CD4-positive, alpha-beta T cell (primary cell): ENCODE measurements at regions not wholly inside any gene's neighbourhood (a gene's known extent, or its start where the extent isn't known, plus 50 kb on each side); places are given as distances from the start of the nearest gene placed in this dataset.

ENCODE experiments used
- ATAC-seq: fragments of 200-7000 bp; cut with Tn5 transposase; one replicate; pipeline ENCODE4 v1.10.0; 2022; ENCODE audit warnings: mild to moderate bottlenecking; ENCODE audit not compliant: poor library complexity
- CTCF ChIA-PET: fragments of 350-600 bp; sonication (Branson Sonifier 250); formaldehyde crosslinking; loops from one replicate; lab custom pipeline; 2021; ENCODE audit warnings: antibody characterized with exemption, inconsistent platforms; lab: Charles Lee
- POLR2A ChIA-PET: fragments of 350-600 bp; sonication (Branson Sonifier 250); formaldehyde crosslinking; loops from one replicate; lab custom pipeline; 2021; ENCODE audit warnings: antibody characterized with exemption, inconsistent platforms; lab: Charles Lee
- DNase-seq, 14 experiments: peaks; one replicate each; pipeline ENCODE4 v3.0.0-alpha.2; 2013 to 2020; ENCODE audit warnings: mixed read lengths in 2 of 14
- H3K27ac ChIP-seq, 2 donors: one replicate each; pipeline versions ENCODE4 v1.5.1 to v1.7.0; 2013; ENCODE audit warnings: low read length in 2 of 2, low read depth in 1 of 2, mild to moderate bottlenecking in 1 of 2
- H3K27me3 ChIP-seq, 2 experiments: 1 replicate in 1 of 2; 2 replicates in 1 of 2; pipeline versions ENCODE4 v1.6.1 to v1.7.0; 2013; ENCODE audit warnings: low read length in 2 of 2, control low read depth in 1 of 2, mild to moderate bottlenecking in 1 of 2, moderate library complexity in 1 of 2; ENCODE audit not compliant: insufficient read depth in 2 of 2, control insufficient read depth in 1 of 2
- H3K36me3 ChIP-seq: one replicate; pipeline ENCODE4 v1.6.1; 2013; ENCODE audit warnings: low read length, control low read depth; ENCODE audit not compliant: insufficient read depth
- H3K4me1 ChIP-seq: one replicate; pipeline ENCODE4 v1.6.1; 2013; ENCODE audit warnings: low read length, control low read depth; ENCODE audit not compliant: insufficient read depth
- H3K4me3 ChIP-seq: one replicate; pipeline ENCODE4 v1.5.1; 2013; ENCODE audit warnings: mild to moderate bottlenecking, low read length, moderate library complexity
- H3K9me3 ChIP-seq, 2 experiments: 1 replicate in 1 of 2; 2 replicates in 1 of 2; pipeline versions ENCODE4 v1.6.1 to v1.7.0; 2013; ENCODE audit warnings: low read length in 2 of 2, mild to moderate bottlenecking in 2 of 2, control low read depth in 1 of 2, moderate library complexity in 1 of 2; ENCODE audit not compliant: control insufficient read depth in 1 of 2, insufficient read depth in 1 of 2
- H3K27ac Mint-ChIP-seq: one replicate; pipeline ENCODE4 v1.8.0; 2020; ENCODE audit warnings: mixed read lengths
- H3K27me3 Mint-ChIP-seq: one replicate; pipeline ENCODE4 v1.8.0; 2021; ENCODE audit warnings: mixed read lengths
- H3K36me3 Mint-ChIP-seq: one replicate; pipeline ENCODE4 v1.8.0; 2021; ENCODE audit warnings: low read depth, mixed read lengths
- H3K4me1 Mint-ChIP-seq: one replicate; pipeline ENCODE4 v1.8.0; 2021; ENCODE audit warnings: low read depth, mixed read lengths
- H3K4me3 Mint-ChIP-seq: one replicate; pipeline ENCODE4 v1.8.0; 2020; ENCODE audit warnings: mild to moderate bottlenecking, mixed read lengths
- H3K9me3 Mint-ChIP-seq: one replicate; pipeline ENCODE4 v1.8.0; 2020; ENCODE audit warnings: mixed read lengths
- CTCF ChIP-seq: fragments of 200-600 bp; IDR thresholded peaks from one replicate; pipeline ENCODE4 v1.8.0; 2022; ENCODE audit warnings: antibody characterized with exemption, mild to moderate bottlenecking
- intact Hi-C, 2 experiments: fragments of 100-400 bp; cut with DNase I in 1 of 2; cut with micrococcal nuclease in 1 of 2; formaldehyde crosslinking; loops; one replicate each; pipeline versions ENCODE4 v1.15.1 to v1.9.0; 2023 to 2025; cut with DNase I, micrococcal nuclease

GRCh38 chr5:73376618-73377170 is 71.9 kb downstream of the FOXD1 start:
- H3K4me1 Mint-ChIP-seq: peaks cover 19% of the 10 kb centered on the region
- no peak overlapping the region for H3K4me3 Mint-ChIP-seq
- H3K36me3 ChIP-seq: no peaks in the 10 kb centered on the region
- H3K36me3 Mint-ChIP-seq: no peaks in the 10 kb centered on the region
- no peak overlapping the region for H3K4me3 ChIP-seq
- intact Hi-C loops: no loop called here
- TF ChIP-seq CTCF: no peak
- H3K9me3 Mint-ChIP-seq: no peaks in the 10 kb centered on the region
- ATAC-seq (no peak), DNase-seq (no peak)
- no peak overlapping the region for H3K27ac ChIP-seq
- no peak overlapping the region for H3K27ac Mint-ChIP-seq
- peaks cover 44 to 60% of the 10 kb centered on the region in 2 experiments for H3K27me3 ChIP-seq
- peaks cover 20% of the 10 kb centered on the region for H3K4me1 ChIP-seq
- CTCF ChIA-PET: no interaction called here
- peaks cover 0 to 18% of the 10 kb centered on the region in 2 experiments for H3K9me3 ChIP-seq
- POLR2A ChIA-PET: interaction anchor here (1.1 kb wide), 1 partner anchor 37 kb away, joined by 3 read pairs; no protein-coding TSS in a partner anchor
- H3K27me3 Mint-ChIP-seq: peaks cover 94% of the 10 kb centered on the region

DNA sequence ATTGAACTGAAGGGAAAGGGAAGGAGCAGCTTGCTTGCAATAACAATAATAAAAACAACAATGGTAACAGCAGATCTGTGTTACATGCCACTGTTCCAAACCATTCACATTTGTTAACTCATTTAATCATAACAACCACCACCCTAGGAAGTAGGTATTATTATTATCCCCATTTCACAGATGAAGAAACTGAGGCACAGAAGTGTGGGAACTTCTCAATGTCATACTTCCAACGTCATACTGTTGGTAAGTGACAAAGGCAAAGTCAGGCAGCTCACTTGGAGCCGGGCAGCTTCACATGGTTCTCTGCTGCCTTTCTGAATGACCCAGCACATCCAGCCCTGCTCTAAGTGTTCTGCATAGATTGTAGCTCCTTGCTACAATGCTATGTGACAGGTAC is 72.6 kb downstream of the FOXD1 start:
- peaks cover 36 to 53% of the 10 kb centered on the region in 2 experiments for H3K27me3 ChIP-seq
- Mint-ChIP-seq H3K4me1 (peaks cover 14% of the 10 kb centered on the region), H3K27ac (no peak overlapping the region), H3K36me3 (no peaks in the 10 kb centered on the region), H3K4me3 (no peak overlapping the region), H3K9me3 (no peaks in the 10 kb centered on the region), H3K27me3 (peaks cover 95% of the 10 kb centered on the region)
- intact Hi-C loops: no loop called here
- H3K4me1 ChIP-seq: peaks cover 13% of the 10 kb centered on the region
- CTCF ChIA-PET: no interaction called here
- H3K4me3 ChIP-seq: no peak overlapping the region
- peaks cover 0 to 10% of the 10 kb centered on the region in 2 experiments for H3K9me3 ChIP-seq
- no peak for TF ChIP-seq CTCF
- POLR2A ChIA-PET: no interaction called here
- DNase-seq (no peak), ATAC-seq (no peak)
- H3K27ac ChIP-seq: no peak overlapping the region
- H3K36me3 ChIP-seq: no peaks in the 10 kb centered on the region

- DNase-seq (no peak), ATAC-seq (no peak)
- Mint-ChIP-seq H3K36me3 (no peaks in the 10 kb centered on the region), H3K9me3 (no peaks in the 10 kb centered on the region), H3K27me3 (peaks cover 93% of the 10 kb centered on the region), H3K4me1 (peaks cover 6% of the 10 kb centered on the region), H3K27ac (no peak overlapping the region), H3K4me3 (no peak overlapping the region)
- POLR2A ChIA-PET: no interaction called here
- TF ChIP-seq CTCF: no peak
- Histone ChIP-seq H3K27ac (no peak overlapping the region), H3K4me1 (peaks cover 5% of the 10 kb centered on the region), H3K4me3 (no peak overlapping the region), H3K36me3 (no peaks in the 10 kb centered on the region), H3K27me3 (peaks cover 33 to 52% of the 10 kb centered on the region in 2 experiments), H3K9me3 (peaks cover 0 to 4% of the 10 kb centered on the region in 2 experiments)
- CTCF ChIA-PET: no interaction called here
- intact Hi-C loops: no loop called here
Observed at GRCh38 chr5:73375191-73375545, 73.4 kb downstream of the FOXD1 start.
